Omental fat pad (tissue), 3 donors: ENCODE measurements at regions not wholly inside any gene's neighbourhood (a gene's known extent, or its start where the extent isn't known, plus 50 kb on each side); places are given as distances from the start of the nearest gene placed in this dataset.
"Not testable (repeated sequence)": the region's sequence is repeated elsewhere in the genome, so short reads cannot be mapped to it uniquely, and the experiment has no call there.

ENCODE experiments used
- ATAC-seq: fragments of 150-250 bp; one replicate; pipeline ENCODE4 v1.9.1; 2016; ENCODE audit warnings: mild to moderate bottlenecking, moderate library complexity; ENCODE audit not compliant: low FRiP score
- DNase-seq: peaks from one replicate; pipeline ENCODE4 v3.0.0-alpha.2; 2019; ENCODE audit warnings: low spot score
- TF ChIP-seq, protein P1 (sequence below), 3 donors: fragments of 450-650 bp; IDR thresholded peaks; one replicate each; pipeline ENCODE4 v1.5.1; 2016 to 2017; ENCODE audit warnings: antibody characterized with exemption in 3 of 3, mild to moderate bottlenecking in 3 of 3, moderate library complexity in 2 of 3

DNA sequence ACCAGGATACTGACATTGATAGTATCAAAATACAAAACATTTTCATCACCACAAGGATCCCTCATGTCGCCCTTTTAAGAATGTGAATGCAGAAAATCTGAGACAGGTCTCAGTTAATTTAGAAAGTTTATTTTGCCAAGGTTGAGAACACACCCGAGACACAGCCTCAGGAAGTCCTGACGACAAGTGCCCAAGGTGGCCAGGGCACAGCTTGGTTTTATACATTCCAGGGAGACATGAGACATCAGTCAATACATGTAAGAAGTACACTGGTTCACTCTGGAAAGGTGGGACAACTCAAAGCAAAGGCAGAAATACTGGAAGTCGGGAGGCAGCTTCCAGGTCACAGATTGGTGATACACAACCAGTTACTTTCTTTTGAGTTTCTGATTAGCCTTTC lies 235.2 kb upstream of the KRR1 start:
- DNase-seq (no peak), ATAC-seq (no peak)
- TF ChIP-seq, protein P1, sequence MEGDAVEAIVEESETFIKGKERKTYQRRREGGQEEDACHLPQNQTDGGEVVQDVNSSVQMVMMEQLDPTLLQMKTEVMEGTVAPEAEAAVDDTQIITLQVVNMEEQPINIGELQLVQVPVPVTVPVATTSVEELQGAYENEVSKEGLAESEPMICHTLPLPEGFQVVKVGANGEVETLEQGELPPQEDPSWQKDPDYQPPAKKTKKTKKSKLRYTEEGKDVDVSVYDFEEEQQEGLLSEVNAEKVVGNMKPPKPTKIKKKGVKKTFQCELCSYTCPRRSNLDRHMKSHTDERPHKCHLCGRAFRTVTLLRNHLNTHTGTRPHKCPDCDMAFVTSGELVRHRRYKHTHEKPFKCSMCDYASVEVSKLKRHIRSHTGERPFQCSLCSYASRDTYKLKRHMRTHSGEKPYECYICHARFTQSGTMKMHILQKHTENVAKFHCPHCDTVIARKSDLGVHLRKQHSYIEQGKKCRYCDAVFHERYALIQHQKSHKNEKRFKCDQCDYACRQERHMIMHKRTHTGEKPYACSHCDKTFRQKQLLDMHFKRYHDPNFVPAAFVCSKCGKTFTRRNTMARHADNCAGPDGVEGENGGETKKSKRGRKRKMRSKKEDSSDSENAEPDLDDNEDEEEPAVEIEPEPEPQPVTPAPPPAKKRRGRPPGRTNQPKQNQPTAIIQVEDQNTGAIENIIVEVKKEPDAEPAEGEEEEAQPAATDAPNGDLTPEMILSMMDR (IDR thresholded peaks at IDR 0.05): no peak

DNA sequence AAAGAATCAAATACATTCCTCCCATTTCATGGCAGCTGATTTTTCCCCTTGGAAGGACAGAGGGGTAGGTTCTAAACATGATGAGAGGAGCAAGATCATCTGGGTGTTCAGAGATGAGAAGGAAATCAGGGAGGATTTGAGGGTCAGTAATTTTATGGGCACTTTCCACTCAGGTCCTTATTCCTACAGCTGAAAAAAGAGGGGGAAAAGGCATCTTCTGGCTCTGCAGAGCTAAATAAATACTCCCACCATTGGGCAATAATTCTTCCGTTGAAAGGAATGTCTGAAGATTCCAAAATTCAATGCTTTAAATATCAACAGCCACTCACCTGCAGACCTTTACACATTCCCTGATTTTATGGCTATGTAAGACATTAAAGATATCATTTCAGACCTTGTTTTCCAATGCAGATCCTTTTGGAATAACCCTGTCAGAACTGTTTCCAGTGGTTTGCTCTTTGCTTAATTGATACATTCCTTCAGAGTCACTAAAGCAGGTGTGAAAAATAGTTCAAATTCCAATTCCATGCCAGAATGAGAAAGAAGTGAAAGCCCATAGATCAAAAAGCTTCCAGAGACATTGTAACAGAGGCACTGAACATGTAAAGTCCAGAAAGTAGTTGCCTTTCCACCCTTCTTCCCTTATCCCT lies 233.3 kb upstream of the KRR1 start:
- ATAC-seq (no peak), DNase-seq (no peak)
- TF ChIP-seq, protein P1 (IDR thresholded peaks at IDR 0.05): no peak

DNA sequence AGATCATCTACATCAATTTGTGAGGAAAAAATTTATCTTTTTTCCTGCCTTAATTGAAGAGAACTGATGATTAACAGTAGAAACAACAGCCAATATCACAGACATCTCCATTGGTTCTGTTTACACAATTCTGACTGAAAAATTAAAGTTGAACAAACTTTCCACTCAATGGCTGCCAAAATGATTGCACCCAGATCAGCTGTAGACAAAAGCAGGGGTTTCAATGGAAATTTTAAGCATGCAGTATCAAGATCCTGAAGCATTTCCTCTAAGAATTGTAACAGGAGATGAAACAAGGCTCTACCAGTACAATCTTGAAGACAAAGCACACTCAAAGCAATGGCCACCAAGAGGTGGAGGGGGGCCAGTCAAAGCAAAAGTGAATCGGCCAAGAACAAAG lies 231.6 kb upstream of the KRR1 start:
- no peak for ATAC-seq
- DNase-seq: no peak
- TF ChIP-seq, protein P1 (IDR thresholded peaks at IDR 0.05): no peak

DNA sequence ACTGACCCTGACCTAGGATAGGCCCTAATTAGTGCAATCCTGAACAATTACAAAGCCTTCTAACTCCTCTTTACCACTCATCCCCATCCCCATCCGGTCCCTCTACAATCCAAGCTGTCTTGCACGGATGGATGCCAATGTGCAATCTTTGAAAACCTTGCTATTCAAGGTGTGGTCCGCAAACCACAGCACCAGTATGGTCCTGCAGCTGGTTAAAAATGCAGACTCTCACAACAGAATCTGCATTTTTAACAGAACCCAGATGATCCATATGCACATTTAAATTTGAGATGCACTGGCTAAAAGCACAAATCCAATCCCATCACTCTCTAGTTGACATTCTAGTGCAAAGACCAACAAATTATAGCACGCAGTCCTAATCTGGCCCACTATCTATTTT lies 230.6 kb upstream of the KRR1 start:
- TF ChIP-seq, protein P1 (IDR thresholded peaks at IDR 0.05): no peak
- DNase-seq: no peak
- ATAC-seq: no peak

GRCh38 chr12:75739912-75740311 lies 228.5 kb upstream of the KRR1 start:
- no peak for DNase-seq
- ATAC-seq: no peak
- TF ChIP-seq, protein P1 (IDR thresholded peaks at IDR 0.05): no peak

- ATAC-seq, DNase-seq: not testable (repeated sequence)
These were observed 227.7 kb upstream of the KRR1 start for GRCh38 chr12:75739098-75739497.

GRCh38 chr12:75738486-75738885 lies 227.1 kb upstream of the KRR1 start:
- ATAC-seq: no peak
- TF ChIP-seq, protein P1 (IDR thresholded peaks at IDR 0.05): no peak

More at GRCh38 chr12:75738486-75738885, 227.1 kb upstream of the KRR1 start:
- no peak for DNase-seq
